LNCaP clone FGC (cell line): ENCODE measurements at regions not wholly inside any gene's neighbourhood (a gene's known extent, or its start where the extent isn't known, plus 50 kb on each side); places are given as distances from the start of the nearest gene placed in this dataset.
"Not testable (repeated sequence)": the region's sequence is repeated elsewhere in the genome, so short reads cannot be mapped to it uniquely, and the experiment has no call there.

ENCODE experiments used
- DNase-seq: peaks from one replicate; pipeline ENCODE4 v3.0.0-alpha.2; 2011; ENCODE audit warnings: low read depth
- H3K4me3 ChIP-seq: 2 replicates; pipeline ENCODE4 v1.5.1; 2011; ENCODE audit warnings: mild to moderate bottlenecking, low read depth, low read length, control low read depth
- TF ChIP-seq, protein P1 (sequence below): IDR thresholded peaks from 2 replicates; pipeline ENCODE4 v1.5.1; 2012; ENCODE audit warnings: mild to moderate bottlenecking; ENCODE audit not compliant: control insufficient read depth, insufficient read depth; ENCODE audit errors: extremely low read depth

DNA sequence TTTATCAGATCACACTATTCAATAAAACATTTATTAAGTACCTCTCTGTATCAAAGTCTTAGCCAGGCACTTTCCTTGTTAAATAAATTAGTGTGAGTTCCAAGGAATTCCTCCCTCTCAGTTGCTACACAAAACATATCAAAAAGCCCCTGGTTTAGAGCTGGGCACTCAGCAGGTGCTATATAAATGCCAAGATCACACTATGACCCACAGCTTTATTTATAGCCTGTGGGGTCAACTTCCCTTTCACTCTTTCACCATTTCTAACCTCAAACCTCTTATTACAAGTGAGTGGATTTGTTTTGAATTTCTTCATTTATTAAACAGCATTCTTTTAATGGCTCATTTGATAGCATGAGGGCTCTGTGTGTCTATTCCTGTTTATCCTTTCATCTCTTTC is 112.6 kb upstream of the MPHOSPH6 start:
- DNase-seq = no peak
- TF ChIP-seq, protein P1, sequence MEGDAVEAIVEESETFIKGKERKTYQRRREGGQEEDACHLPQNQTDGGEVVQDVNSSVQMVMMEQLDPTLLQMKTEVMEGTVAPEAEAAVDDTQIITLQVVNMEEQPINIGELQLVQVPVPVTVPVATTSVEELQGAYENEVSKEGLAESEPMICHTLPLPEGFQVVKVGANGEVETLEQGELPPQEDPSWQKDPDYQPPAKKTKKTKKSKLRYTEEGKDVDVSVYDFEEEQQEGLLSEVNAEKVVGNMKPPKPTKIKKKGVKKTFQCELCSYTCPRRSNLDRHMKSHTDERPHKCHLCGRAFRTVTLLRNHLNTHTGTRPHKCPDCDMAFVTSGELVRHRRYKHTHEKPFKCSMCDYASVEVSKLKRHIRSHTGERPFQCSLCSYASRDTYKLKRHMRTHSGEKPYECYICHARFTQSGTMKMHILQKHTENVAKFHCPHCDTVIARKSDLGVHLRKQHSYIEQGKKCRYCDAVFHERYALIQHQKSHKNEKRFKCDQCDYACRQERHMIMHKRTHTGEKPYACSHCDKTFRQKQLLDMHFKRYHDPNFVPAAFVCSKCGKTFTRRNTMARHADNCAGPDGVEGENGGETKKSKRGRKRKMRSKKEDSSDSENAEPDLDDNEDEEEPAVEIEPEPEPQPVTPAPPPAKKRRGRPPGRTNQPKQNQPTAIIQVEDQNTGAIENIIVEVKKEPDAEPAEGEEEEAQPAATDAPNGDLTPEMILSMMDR = no peak
- no peak overlapping the region for H3K4me3 ChIP-seq

DNA sequence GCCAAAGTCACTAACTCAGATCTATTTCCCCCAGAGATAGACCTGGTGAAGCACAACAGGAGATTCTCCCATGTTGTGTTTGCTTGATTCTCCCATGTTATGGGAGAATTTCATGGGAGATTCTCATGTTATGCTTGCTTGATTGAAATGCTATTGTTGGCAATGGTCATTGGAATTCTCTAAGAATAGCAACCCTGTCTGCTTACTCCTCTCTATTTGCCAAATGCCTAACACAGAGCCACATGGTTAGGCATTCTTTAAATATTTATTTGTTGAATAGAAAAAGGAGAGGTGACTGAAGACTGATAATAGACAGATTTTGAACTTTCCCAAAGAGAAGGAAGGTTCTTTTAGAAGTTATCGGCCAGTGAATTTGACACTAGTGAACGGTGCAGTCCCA is 111.5 kb upstream of the MPHOSPH6 start:
- DNase-seq = no peak
- TF ChIP-seq, protein P1 = no peak
- H3K4me3 ChIP-seq = no peak overlapping the region

DNA sequence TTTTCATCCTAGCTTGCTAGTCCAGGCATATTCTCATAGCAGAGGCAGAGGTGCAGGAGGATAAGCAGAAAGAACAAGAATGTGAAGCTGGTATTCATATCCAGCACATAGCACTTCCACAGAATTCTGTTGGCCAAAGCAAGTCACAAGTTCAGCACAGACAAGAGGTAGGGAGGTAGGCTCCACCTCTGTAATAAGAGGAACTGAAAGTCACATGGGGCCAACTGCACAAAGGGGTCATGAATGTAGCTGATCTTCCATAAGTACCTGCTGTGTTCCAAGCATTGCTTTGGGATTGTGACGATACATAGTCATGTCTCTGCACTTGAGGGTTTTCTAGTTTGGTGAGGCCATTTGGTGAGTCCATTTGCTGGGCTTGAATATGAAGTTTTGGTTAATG is 110.8 kb upstream of the MPHOSPH6 start:
- TF ChIP-seq, protein P1 = no peak
- DNase-seq = no peak
- no peak overlapping the region for H3K4me3 ChIP-seq

DNA sequence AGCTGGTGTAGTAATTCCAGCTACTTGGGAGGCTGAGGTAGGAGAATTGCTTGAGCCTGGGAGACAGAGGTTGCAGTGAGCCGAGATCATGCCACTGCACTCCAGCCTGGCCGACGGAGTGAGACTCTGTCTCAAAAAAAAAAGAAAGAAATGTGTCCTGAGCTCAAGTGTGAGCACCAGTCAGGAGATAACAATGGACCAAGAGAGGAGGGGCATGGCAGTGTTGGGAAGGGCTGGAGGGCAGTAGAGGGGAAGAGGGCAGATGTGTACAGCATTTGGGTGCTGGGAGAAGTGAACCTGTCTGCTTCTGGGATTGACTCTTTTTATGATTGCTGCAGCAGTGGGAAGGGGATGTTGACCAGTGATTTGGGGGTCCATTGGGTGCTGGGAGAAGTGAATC is 105.3 kb upstream of the MPHOSPH6 start:
- not testable (repeated sequence) for H3K4me3 ChIP-seq, DNase-seq

DNA sequence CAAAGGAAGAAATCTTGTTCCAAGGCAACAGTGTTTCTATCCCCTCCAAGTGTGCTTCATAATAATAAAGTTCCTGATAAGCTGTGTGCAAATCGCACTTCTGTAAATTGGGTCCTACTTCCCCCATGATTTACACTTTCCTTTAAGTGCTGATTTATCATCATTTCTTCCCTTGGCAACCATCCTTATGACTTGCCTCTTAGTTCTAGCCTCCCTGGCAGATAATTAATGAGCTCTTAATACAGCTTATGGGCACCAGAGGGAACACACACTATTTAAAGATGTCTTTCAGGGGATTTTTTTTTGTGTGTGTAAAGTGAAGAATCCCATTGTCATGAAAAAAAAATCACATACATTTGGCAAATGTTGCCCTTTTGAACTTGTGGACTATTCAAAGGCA is 101.6 kb upstream of the MPHOSPH6 start:
- H3K4me3 ChIP-seq = no peak overlapping the region
- no peak for DNase-seq
- TF ChIP-seq, protein P1 = no peak

DNA sequence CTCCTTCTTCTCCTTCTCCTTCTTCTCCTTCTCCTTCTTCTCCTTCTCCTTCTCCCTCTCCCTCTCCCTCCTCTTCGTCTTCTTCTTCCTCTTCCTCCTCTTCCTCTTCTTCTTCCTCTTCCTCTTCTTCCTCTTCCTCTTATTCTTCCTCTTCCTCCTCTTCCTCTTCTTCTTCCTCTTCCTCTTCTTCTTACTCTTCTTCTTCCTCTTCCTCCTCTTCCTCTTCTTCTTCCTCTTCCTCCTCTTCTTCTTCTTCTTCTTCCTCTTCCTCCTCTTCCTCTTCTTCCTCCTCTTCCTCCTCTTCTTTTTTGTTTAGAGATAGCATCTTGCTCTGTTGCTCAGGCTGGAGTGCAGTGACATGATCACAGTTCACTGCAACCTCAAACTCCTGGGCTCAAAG is 97.7 kb upstream of the MPHOSPH6 start:
- not testable (repeated sequence) for H3K4me3 ChIP-seq, DNase-seq

DNA sequence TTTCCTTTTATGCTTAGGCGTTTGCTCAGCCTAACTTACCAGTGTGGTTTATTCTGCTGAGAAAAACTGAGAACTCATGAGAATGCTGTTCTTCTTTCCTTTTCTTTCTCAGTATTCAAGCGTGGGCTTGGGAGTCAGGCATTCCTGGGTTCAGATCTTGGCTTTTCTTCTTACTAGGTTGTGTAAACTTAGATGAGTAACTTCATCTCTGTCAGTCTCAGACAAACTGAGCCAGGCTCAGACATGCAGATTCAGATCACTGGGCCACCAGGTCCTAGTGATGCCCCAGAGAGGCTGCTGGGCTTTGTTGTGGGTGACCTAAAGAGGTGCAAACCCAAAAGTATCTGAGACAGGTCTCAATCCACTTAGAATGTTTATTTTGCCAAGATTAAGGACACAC is 95.8 kb upstream of the MPHOSPH6 start:
- no peak for DNase-seq
- TF ChIP-seq, protein P1 = no peak
- no peak overlapping the region for H3K4me3 ChIP-seq

DNA sequence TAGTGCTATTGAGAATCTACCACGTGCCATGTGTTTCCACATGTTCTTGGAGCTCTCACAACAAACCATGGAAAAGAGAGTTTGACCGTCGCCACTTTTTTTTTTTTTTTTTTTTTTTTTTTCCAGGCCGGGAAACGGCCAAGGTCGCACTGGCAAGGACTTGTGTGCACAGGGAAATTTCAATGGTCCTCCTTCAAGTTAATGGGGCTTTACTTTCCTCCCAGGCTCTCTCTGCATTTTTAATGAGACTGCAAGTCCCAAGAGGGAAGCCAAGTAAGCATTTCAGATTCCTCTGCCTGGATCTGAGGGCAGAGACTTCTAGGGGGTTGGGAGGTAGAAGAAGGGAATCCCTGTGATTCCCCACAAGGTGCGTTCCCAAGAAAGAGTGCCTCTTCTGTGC is 94.7 kb upstream of the MPHOSPH6 start:
- H3K4me3 ChIP-seq = no peak overlapping the region
- DNase-seq = no peak
- TF ChIP-seq, protein P1 = no peak
